HG03460 (cell line): ENCODE measurements at regions not wholly inside any gene's neighbourhood (a gene's known extent, or its start where the extent isn't known, plus 50 kb on each side); places are given as distances from the start of the nearest gene placed in this dataset.

Source experiments
- ATAC-seq: cut with Tn5 transposase; IDR thresholded peaks from one replicate; pipeline ENCODE4 v1.9.1; 2021; ENCODE audit not compliant: unreplicated experiment

DNA sequence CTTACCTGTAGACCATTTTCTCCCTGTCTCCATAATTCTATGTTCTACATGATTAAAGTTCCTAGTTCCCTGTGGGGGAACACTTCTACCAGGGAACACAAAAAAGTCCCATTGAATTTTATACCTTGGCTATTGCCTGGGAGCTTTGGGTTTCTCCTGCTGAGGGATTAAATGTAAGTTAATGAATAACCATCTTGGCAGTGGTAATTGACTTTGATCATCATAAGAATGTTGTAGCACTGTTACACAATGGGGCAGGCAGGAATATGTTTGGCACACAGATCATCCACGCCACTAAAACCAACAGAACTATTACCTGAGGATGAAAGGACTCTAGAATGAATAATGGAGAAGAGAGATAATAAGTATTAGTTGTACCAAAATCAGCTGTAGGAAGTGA is 1106.2 kb upstream of the GJE1 start:
- ATAC-seq = no peak

DNA sequence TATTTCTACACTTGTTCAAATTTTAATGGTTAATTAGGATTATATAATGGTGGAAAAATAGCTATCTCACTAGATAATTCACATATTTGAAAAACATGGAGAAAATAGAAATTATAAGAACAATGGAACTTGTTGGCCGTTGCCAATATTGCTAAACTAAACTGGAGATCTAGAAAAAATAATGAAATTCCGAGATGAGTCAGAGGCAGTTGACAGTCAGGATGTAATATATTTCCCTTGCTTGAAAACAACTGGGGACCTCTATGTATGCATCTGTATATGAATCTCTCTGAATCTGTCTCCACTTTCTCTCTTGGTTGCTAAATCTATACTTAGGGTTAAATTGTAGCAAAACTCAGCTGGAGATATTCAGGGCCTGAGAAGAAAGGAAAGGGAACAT is 1108.2 kb upstream of the GJE1 start:
- no peak for ATAC-seq

DNA sequence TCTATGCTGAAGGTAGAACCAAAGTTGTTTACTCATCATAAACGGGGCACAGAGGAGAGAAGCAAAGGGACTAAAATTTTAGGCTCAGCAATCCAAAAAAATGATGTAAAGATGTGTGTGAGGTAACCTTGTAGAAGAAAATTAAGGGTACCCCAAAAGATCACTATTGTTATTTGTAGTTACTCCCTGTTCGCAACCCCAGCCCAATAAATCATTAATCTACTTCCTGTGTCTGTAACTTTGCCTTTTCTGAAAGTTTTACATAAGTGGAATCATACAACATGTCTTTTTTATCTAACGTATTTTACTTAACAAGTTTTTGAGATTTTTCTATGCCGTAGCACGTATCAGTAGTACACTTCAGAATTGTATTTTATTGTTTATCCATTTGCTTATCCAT is 1114.8 kb upstream of the GJE1 start:
- no peak for ATAC-seq

DNA sequence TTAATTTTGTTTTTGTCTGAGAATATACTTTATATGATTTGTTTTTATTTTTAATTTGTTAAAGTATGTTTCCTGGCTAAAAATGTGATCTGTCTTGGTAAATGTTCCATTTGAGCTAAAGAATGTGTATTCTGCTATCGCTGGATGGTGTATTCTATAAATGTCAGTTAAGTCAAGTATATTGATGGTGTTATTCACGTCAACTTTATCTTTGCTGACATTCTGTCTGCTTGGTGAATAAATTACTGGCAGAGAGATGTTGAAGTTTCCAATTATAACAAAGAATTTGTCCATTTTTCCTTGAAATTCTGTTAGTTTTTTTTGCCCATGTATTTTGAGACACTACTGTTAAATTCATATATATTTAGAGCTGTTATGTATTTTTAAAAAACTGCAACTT is 1131.8 kb upstream of the GJE1 start:
- ATAC-seq = no peak

DNA sequence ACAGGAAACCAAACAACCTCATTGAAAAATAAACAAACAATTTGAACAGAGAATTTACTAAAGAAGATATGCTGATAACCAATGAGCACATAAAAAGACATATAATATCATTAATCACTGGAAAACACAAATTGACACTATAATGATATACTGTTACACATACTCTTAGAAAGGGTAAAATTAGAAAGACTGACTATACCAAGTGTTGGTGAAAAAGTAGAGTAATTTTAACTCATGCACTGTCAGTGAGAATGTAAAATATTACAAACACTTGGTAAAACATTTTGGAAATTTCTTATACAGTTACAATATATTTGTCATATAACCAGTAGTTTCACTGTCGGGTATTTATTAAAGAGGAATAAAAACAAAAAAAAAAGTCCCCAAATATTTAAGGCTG is 1139.2 kb upstream of the GJE1 start:
- no peak for ATAC-seq

DNA sequence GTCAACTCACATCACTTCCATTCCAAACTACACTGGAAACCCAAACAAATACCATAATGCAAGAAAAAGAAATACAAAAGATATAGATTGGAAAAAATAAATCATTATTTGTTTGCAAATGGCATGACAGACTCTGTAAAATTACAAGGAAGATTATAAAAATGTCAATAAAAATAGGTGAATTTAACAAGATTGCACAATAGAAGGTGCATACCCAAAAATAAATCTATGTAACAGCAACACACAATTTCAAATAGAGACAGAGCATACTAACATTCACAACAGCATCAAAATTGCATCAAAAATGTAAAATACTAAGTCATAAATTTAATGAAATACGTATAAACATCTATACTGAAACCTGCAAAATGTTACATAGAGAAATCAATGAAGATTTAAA is 1140.0 kb upstream of the GJE1 start:
- no peak for ATAC-seq

DNA sequence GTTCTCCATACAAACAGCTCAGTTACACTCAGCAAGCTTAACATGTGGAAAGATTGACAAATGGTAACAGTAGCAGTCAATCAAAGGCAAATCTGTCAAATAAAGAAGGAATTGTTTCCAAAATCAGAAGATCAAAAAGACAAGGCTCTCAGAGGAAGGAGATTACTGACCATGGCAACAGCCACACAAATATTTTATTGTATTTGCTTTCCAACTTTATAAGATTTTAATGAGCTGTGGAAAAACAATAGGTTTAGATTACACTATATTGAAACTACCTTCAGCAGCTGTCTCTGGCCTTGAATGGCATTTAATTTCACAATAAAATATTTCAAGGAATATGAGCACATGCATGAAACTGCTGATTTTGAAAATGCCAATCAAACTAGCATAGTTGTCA is 1143.9 kb upstream of the GJE1 start:
- no peak for ATAC-seq

DNA sequence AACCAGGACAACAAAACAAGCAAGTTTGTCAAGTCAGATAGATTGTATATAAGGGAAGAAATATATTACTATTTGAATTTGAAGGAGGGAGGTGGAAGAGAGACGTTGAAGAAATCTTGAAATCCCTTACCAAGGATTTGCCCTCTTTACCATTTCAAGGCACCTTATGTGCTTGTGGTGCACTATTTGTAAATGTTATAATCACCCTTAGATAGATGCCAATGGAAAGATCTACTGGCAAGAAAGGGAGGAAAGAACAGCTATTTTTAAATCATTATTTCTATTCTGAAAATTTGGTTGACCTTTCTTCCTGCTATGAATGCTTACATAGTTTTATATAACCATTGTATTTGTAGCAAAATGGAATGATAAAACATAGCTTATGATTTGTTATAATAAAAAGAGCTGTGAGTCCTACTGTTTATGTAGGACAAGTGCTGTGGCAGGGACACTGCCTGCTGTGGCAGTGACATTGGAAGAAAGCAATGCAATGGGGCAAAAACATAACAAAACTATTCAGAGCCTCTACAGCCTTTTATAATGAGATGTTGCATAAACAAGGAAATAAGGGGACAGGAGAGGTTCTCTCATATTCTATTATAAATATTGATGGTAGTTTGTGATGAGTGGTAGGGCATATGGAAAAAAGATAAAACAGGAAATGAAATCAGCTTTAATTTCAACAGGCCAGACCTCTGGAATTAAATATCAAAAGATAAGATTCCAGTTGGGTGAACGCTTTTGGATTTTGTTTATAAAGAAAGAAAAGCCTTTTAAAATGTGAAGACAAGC is 1145.2 kb upstream of the GJE1 start:
- no peak for ATAC-seq

DNA sequence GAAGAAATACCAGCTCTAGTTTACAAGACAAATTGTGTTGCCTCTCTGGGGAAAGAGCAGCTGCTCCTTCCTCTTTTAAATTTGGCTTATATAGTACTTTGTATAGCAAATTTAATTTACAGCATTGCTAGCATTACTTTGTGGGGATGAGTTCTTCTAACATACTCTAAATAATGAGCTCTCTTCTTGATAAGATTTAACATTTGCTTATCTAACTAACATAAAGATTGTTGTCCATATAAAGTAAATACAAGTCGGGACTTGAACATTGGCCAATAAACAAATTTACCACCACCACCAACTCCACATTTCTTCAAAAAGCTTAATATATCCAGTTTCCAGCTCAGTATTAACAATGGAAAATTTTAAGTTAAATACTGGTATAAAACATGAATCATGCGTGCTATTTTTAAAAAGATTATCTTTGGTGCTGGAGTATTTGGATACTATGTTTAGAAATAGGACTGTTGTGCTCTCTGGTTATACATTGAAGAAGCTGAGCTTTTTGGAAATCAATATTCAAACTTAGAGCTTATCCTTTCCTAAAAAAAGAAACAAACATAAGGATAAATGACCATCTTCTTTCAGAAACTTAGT is 1146.9 kb upstream of the GJE1 start:
- no peak for ATAC-seq

DNA sequence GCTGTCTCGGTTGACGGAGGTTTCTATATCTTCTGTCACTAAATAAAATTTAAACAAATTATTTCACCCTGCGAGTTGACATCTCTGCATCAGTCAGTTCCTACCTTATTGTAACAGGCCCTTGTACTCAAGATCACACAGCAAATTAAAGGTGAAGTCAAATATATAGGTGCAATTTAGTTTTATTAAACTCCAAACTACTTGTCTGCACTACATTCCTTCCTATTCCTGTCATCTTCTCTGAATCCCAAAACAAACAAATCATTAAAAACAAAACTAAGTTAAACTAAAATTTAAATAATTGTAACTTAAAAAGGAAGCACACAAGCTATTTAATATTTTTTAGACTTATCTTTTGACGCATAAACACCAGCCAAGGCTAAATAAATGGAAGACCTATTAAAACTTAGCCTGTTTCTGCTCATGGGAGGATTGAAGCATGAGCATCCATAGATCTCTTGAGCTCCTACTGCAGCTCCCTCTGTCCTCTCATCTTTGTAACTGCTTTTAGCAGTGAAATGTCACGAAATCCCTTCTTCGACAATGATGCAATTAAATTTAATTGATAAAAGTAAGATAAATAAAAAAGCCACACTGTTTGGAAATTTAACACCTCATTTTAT is 1152.3 kb upstream of the GJE1 start:
- no peak for ATAC-seq

DNA sequence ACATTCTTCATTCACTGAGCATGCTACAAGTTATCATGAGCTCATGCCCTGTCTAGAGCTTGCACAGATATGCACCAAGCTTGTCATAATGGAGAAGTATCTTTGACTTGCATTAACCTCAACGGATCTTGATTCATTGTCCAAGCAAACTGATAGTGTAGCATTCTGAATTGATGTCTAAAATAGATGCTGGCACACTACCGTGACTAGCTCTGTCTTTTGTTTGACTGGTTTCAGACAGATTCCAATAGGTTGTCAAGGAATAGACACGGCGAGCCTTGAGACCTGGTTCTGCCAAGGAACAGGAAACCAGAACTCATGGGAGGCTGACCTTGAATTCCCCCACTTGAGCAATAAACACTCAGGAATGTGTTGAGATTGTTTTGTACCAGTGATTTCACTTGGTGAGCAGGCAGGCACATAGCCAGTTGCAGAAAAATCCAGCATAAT is 1153.1 kb upstream of the GJE1 start:
- ATAC-seq = no peak

DNA sequence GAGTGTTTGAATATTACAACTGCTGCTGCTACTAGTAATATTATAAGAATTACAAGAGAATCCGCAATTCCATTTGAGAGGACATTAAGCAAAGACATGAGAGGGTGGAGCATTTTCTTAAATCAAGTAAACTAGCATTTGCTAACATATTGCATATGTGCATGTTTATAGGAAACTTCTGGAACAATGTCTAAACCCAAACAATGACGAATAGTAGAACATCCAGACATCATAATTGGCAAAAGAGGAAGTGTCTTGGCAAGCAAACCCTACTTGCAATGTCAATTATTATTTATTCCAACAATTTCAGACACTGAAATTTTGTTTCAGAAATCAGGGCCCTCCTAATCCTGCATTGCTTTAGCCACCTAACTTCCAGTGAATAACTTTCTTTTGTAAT is 1155.3 kb upstream of the GJE1 start:
- ATAC-seq = no peak

DNA sequence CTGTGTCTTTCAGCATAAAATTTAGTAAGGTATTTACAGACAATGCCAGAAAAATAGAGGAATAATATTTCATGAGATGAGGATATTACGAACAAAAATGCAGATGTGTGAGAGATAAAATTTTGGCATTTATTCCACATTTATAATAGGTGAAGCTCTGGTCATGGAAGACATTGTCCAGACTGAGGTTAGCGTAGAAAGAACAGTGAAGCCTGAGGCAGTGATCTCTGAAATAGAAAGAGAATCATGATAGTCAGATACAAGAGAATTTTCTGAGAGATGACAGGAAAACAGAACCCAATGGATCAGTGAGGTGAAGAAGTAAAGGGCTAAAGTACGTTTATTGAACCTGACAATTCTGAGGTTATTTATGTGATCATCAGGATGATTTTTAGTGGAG is 1155.9 kb upstream of the GJE1 start:
- no peak for ATAC-seq

DNA sequence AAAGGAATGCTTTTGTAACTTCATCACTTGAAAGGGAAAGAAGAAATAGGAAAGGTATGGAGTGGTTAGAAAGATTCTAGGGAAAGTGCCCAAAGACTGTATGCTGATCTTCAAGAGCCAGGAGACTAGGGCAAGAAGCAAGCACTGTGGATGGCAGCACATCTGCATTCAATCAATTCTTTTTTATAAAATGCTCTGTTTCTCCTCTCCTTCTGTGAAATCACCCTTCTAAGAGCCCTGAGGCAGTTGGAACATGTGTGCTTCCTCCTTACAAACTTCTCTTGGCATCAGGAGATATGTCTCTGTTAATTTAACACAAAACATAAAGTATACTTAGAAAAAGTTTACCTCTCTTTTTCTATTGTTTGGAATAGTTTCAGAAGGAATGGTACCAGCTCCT is 1162.2 kb upstream of the GJE1 start:
- ATAC-seq = no peak

DNA sequence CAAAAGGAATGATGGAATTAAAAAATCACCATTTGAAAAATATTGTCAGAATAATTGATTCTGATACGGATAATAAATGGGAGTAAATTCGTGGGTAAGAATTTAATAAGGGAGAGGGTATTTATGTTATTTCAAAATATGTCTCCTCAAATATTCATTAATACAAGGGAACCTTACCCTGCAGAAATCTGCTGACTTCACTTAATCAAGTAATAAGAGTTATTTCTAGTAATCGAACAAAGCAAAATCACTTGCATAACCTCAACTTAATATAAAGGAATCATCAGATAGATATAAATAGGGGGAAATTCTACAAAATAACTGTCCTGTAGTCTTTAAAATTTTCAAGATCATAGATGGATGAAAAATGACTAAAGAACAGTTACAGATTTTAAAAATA is 1164.7 kb upstream of the GJE1 start:
- ATAC-seq = no peak

DNA sequence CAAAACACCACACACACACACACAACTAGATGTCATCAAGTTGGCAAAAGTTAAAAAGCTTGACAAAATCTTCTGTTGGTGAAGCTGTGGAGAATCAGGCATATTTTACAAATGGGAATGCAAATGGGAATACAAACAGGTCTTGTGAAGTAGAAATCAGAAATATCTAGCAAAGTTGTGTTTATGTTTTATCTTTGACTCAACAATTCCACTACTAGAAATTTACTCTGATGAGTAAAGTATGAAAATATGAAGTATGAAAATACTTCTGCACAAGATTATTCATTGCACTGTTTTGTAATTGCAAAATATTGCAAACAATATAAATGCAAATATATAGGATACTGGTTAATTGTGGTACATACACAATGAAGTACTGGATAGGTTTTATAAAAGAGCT is 1166.0 kb upstream of the GJE1 start:
- no peak for ATAC-seq

DNA sequence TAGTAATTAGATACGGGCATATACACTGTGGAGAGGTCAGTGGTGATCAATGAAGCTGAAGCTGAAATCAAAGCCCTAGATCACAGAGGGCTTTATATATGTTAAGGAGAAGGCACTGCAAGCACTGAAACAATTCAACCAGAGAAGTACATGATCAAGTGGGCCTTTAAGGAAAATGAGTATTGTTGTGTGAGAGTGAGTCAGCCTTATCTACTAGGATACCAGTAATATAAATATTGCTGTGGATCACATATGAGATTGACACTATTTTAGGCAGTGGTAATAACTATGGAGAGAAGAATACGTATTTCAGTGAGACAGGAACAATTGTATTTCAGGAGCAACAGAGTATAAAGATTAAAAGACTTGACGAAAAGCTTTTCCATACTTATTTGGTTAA is 1172.2 kb upstream of the GJE1 start:
- no peak for ATAC-seq

DNA sequence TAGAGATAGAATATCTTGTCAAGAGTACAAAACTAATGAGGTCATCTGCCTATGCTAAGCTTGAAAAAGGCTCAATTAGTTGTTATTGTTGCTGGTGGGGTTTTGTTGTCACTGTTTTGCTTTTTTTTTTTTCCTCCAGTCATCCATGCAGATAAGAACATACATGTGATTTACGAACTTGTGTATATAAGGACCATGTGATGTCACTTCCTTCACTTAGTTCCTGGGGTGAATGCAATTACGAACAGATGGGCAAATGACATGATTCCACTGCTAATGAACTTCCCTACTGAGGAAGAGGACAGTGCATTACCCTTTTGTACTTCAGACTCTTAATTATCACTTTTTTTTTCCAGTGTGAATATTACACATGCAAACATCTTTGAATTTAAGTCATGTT is 1175.3 kb upstream of the GJE1 start:
- no peak for ATAC-seq

DNA sequence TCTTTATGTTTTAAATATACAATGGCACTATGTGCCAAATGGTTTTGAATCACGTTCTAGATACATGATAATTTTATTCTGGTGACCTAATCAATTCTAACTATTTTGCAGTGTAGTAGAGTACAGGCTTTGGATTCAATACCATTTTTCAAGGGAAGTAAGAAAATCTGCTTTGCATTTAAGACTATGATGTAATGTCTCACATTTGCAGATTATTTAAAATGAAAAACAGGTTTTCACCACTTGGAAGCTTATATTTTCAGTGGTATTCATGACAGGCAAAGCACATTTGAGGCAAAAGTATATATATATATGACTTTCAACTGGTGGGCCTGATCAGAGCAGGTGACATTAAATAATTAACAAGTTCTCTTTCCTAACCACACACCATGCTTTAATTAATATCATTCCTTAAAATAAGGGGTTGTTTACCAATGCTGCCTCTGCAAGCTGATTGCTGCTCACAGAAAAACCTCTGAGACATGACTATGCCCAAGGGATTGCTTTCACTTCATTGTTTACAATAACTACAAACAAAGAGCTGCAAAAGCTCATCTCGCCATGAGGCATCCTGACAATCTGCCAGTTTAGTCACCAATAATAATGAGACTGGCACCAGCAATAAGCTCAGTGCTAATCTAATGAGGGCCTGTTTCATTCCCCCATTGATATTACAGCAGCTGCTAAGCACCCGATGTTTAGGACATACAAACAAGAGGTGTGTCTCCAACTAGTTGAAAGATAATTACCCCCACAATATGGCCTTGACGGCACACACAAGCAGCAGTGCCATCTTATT is 1176.0 kb upstream of the GJE1 start:
- ATAC-seq = no peak

DNA sequence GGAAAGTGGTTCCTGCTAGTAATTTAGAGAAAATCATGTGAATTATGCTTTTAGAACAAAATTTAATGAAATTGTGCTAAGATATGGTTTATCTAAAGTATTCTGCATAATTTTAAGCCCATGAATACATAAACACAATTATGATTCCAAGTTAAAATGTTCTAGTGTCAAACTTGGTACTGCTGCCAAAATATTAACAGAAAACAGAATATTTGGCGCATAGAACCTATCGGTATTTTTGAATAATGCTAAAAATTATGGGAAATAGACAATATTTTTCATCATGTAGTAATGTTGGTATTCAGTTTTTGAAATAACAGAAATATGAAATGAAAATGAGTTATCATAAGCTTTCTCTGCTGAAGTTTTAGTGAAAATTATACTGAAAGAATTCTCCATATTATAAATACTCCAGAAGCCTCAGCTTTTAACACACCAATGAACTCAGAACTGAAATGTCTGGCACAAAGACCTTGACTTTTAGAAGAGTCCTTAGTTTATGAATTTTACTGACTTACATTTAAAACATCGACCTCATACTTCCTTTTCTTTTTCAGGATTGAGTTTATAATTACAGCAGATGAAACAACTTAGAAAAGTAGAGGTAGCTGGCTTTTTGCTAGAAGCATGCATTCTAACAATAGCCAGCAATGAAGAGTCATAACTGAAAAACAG is 1192.3 kb upstream of the GJE1 start:
- no peak for ATAC-seq

DNA sequence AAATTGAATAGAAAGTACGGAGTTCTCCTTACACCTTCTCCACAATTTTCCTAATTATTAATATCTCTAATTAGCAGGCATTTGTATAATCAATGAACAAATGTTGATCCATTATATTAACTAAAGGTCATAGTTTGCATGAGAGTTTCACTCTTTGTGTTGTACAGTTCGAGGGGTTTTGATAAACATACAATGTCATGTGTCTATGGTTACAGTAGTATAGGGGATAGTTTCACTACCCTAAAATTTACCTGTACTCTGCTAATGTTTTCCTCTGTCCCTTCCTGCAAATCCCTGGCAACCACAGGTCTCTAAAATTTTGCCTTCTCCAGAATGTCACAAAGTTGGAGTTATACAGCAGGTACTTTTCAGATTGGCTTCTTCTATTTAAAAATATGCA is 1199.8 kb upstream of the GJE1 start:
- no peak for ATAC-seq
